Brain microvascular endothelial cell (primary cell): ENCODE measurements at regions not wholly inside any gene's neighbourhood (a gene's known extent, or its start where the extent isn't known, plus 50 kb on each side); places are given as distances from the start of the nearest gene placed in this dataset.
"Not testable (repeated sequence)": the region's sequence is repeated elsewhere in the genome, so short reads cannot be mapped to it uniquely, and the experiment has no call there.

Experiments
- DNase-seq: peaks from one replicate; pipeline ENCODE4 v3.0.0-alpha.2; 2020
- H3K27ac ChIP-seq: fragments of 250-450 bp; sonication (Bioruptor Pico); 2 replicates; pipeline ENCODE4 v1.5.1; 2020; ENCODE audit warnings: mild to moderate bottlenecking, moderate library complexity
- H3K27me3 ChIP-seq: fragments of 250-450 bp; sonication (Bioruptor Pico); replicated peaks from 2 replicates; pipeline ENCODE4 v1.5.1; 2020; ENCODE audit warnings: mild to moderate bottlenecking
- H3K36me3 ChIP-seq: fragments of 250-450 bp; sonication (Bioruptor Pico); replicated peaks from 2 replicates; pipeline ENCODE4 v1.5.1; 2020; ENCODE audit warnings: mild to moderate bottlenecking
- H3K4me3 ChIP-seq: 2 replicates; pipeline ENCODE4 v1.5.1; 2011; ENCODE audit warnings: low read depth, mild to moderate bottlenecking, control low read depth, low read length, moderate library complexity
- CTCF ChIP-seq: IDR thresholded peaks from 2 replicates; pipeline ENCODE4 v1.5.1; 2011; ENCODE audit warnings: low read depth, mild to moderate bottlenecking, moderate library complexity, low read length, control low read depth, inconsistent platforms; ENCODE audit errors: missing control alignments
- in situ Hi-C: cut with HindIII; loops from 2 replicates; pipeline ENCODE4 v1.10.0; 2017; ENCODE audit warnings: low sequenced_read_pairs, low pct_ligation_motif_present

GRCh38 chr2:94753466-94753998, 117.7 kb upstream of the TEKT4 start:
- DNase-seq: no peak
- in situ Hi-C loops: no loop called here
- Histone ChIP-seq H3K36me3 (no peaks in the 10 kb centered on the region), H3K27ac (no peak overlapping the region), H3K27me3 (no peaks in the 10 kb centered on the region), H3K4me3 (no peak overlapping the region)
- no peak for TF ChIP-seq CTCF

GRCh38 chr2:94758546-94758945, 112.7 kb upstream of the TEKT4 start:
- no peak for TF ChIP-seq CTCF
- H3K36me3 ChIP-seq: no peaks in the 10 kb centered on the region
- DNase-seq: no peak
- no peak overlapping the region for H3K4me3 ChIP-seq
- in situ Hi-C loops: no loop called here
- no peaks in the 10 kb centered on the region for H3K27me3 ChIP-seq
- no peak overlapping the region for H3K27ac ChIP-seq

GRCh38 chr2:94759211-94759610, 112.0 kb upstream of the TEKT4 start:
- H3K36me3 ChIP-seq: no peaks in the 10 kb centered on the region
- H3K27me3 ChIP-seq: no peaks in the 10 kb centered on the region
- TF ChIP-seq CTCF: no peak
- H3K27ac ChIP-seq: no peak overlapping the region
- in situ Hi-C loops: no loop called here
- H3K4me3 ChIP-seq: no peak overlapping the region
- DNase-seq: no peak

GRCh38 chr2:94762600-94762999, 108.6 kb upstream of the TEKT4 start:
- Histone ChIP-seq H3K27me3 (no peaks in the 10 kb centered on the region), H3K36me3 (no peaks in the 10 kb centered on the region), H3K4me3 (no peak overlapping the region), H3K27ac (no peak overlapping the region)
- DNase-seq: no peak
- no peak for TF ChIP-seq CTCF
- in situ Hi-C loops: no loop called here

GRCh38 chr2:94763318-94763717, 107.9 kb upstream of the TEKT4 start:
- no peak for DNase-seq
- Histone ChIP-seq H3K27me3 (no peaks in the 10 kb centered on the region), H3K4me3 (no peak overlapping the region), H3K36me3 (no peaks in the 10 kb centered on the region), H3K27ac (no peak overlapping the region)
- in situ Hi-C loops: no loop called here
- TF ChIP-seq CTCF: no peak

- H3K36me3 ChIP-seq, in situ Hi-C loops, H3K27me3 ChIP-seq, H3K4me3 ChIP-seq, DNase-seq, H3K27ac ChIP-seq: not testable (repeated sequence)
Observed at GRCh38 chr2:94764331-94764730, 106.9 kb upstream of the TEKT4 start.
